ENCODE measurements at regions not wholly inside any gene's neighbourhood (a gene's known extent, or its start where the extent isn't known, plus 50 kb on each side); places are given as distances from the start of the nearest gene placed in this dataset.

- Histone ChIP-seq H3K27me3 (ENCODE audit: control insufficient read depth in 3 of 3, insufficient read depth in 3 of 3, low read length in 3 of 3) (no peaks in the 10 kb centered on the region), H3K9me3 (ENCODE audit: control insufficient read depth in 2 of 2, insufficient read depth in 1 of 2, low read depth in 1 of 2, low read length in 1 of 2) (no peaks in the 10 kb centered on the region), H3K4me1 (ENCODE audit: control insufficient read depth in 3 of 3, insufficient read depth in 2 of 3, low read depth in 1 of 3, low read length in 2 of 3) (no peaks in the 10 kb centered on the region), H3K36me3 (ENCODE audit: control insufficient read depth in 3 of 3, insufficient read depth in 2 of 3, low read depth in 1 of 3, low read length in 3 of 3) (no peaks in the 10 kb centered on the region), H3K27ac (ENCODE audit: low read depth in 1 of 3, low read length in 2 of 3) (no peak overlapping the region), H3K4me3 (ENCODE audit: low read depth in 1 of 3, low read length in 3 of 3) (no peak overlapping the region)
- no peak for FAIRE-seq
- DNase-seq: no peak
- 46 to 58% (median 52%) methylated on average over 4 of the region's 4 CpGs for WGBS, 3 donors
These were observed 451.3 kb downstream of the NTRK3 start for GRCh38 chr15:87805117-87805820.

- FAIRE-seq (no peak), DNase-seq (no peak)
- Histone ChIP-seq H3K27me3 (ENCODE audit: control insufficient read depth in 3 of 3, insufficient read depth in 3 of 3, low read length in 3 of 3) (no peaks in the 10 kb centered on the region), H3K27ac (ENCODE audit: low read depth in 1 of 3, low read length in 2 of 3) (no peak overlapping the region), H3K9me3 (ENCODE audit: control insufficient read depth in 2 of 2, insufficient read depth in 1 of 2, low read depth in 1 of 2, low read length in 1 of 2) (no peaks in the 10 kb centered on the region), H3K4me3 (ENCODE audit: low read depth in 1 of 3, low read length in 3 of 3) (no peak overlapping the region), H3K4me1 (ENCODE audit: control insufficient read depth in 3 of 3, insufficient read depth in 2 of 3, low read depth in 1 of 3, low read length in 2 of 3) (no peaks in the 10 kb centered on the region), H3K36me3 (ENCODE audit: control insufficient read depth in 3 of 3, insufficient read depth in 2 of 3, low read depth in 1 of 3, low read length in 3 of 3) (no peaks in the 10 kb centered on the region)
These were observed 452.1 kb downstream of the NTRK3 start for GRCh38 chr15:87804451-87804850.

GRCh38 chr15:87799838-87800237 lies 456.7 kb downstream of the NTRK3 start:
- WGBS, 3 donors: 16 to 67% (median 30%) methylated on average over 2 of the region's 2 CpGs
- no peaks in the 10 kb centered on the region for H3K27me3 ChIP-seq (ENCODE audit: control insufficient read depth in 3 of 3, insufficient read depth in 3 of 3, low read length in 3 of 3)
- FAIRE-seq: no peak

GRCh38 chr15:87799428-87799827 lies 457.1 kb downstream of the NTRK3 start:
- Histone ChIP-seq H3K27me3 (ENCODE audit: control insufficient read depth in 3 of 3, insufficient read depth in 3 of 3, low read length in 3 of 3) (no peaks in the 10 kb centered on the region), H3K9me3 (ENCODE audit: control insufficient read depth in 2 of 2, insufficient read depth in 1 of 2, low read depth in 1 of 2, low read length in 1 of 2) (no peaks in the 10 kb centered on the region), H3K27ac (ENCODE audit: low read depth in 1 of 3, low read length in 2 of 3) (no peak overlapping the region), H3K4me3 (ENCODE audit: low read depth in 1 of 3, low read length in 3 of 3) (no peak overlapping the region), H3K4me1 (ENCODE audit: control insufficient read depth in 3 of 3, insufficient read depth in 2 of 3, low read depth in 1 of 3, low read length in 2 of 3) (no peaks in the 10 kb centered on the region), H3K36me3 (ENCODE audit: control insufficient read depth in 3 of 3, insufficient read depth in 2 of 3, low read depth in 1 of 3, low read length in 3 of 3) (no peaks in the 10 kb centered on the region)
- FAIRE-seq (no peak), DNase-seq (no peak)
- WGBS, 3 donors: 74 to 85% (median 75%) methylated on average over 3 of the region's 3 CpGs

More at GRCh38 chr15:87799838-87800237, 456.7 kb downstream of the NTRK3 start:
- no peak overlapping the region for H3K4me3 ChIP-seq (ENCODE audit: low read depth in 1 of 3, low read length in 3 of 3)
- no peak overlapping the region for H3K27ac ChIP-seq (ENCODE audit: low read depth in 1 of 3, low read length in 2 of 3)
- H3K9me3 ChIP-seq (ENCODE audit: control insufficient read depth in 2 of 2, insufficient read depth in 1 of 2, low read depth in 1 of 2, low read length in 1 of 2): no peaks in the 10 kb centered on the region
- no peaks in the 10 kb centered on the region for H3K4me1 ChIP-seq (ENCODE audit: control insufficient read depth in 3 of 3, insufficient read depth in 2 of 3, low read depth in 1 of 3, low read length in 2 of 3)
- DNase-seq: no peak
- no peaks in the 10 kb centered on the region for H3K36me3 ChIP-seq (ENCODE audit: control insufficient read depth in 3 of 3, insufficient read depth in 2 of 3, low read depth in 1 of 3, low read length in 3 of 3)

GRCh38 chr15:87793725-87794124 lies 462.8 kb downstream of the NTRK3 start:
- FAIRE-seq: no peak
- DNase-seq: no peak
- no peaks in the 10 kb centered on the region for H3K4me1 ChIP-seq (ENCODE audit: control insufficient read depth in 3 of 3, insufficient read depth in 2 of 3, low read depth in 1 of 3, low read length in 2 of 3)
- no peak overlapping the region for H3K4me3 ChIP-seq (ENCODE audit: low read depth in 1 of 3, low read length in 3 of 3)
- WGBS, 3 donors: 72 to 86% (median 74%) methylated on average over 4 of the region's 4 CpGs
- no peak overlapping the region for H3K27ac ChIP-seq (ENCODE audit: low read depth in 1 of 3, low read length in 2 of 3)
- H3K9me3 ChIP-seq (ENCODE audit: control insufficient read depth in 2 of 2, insufficient read depth in 1 of 2, low read depth in 1 of 2, low read length in 1 of 2): no peaks in the 10 kb centered on the region
- no peaks in the 10 kb centered on the region for H3K36me3 ChIP-seq (ENCODE audit: control insufficient read depth in 3 of 3, insufficient read depth in 2 of 3, low read depth in 1 of 3, low read length in 3 of 3)
- no peaks in the 10 kb centered on the region for H3K27me3 ChIP-seq (ENCODE audit: control insufficient read depth in 3 of 3, insufficient read depth in 3 of 3, low read length in 3 of 3)

- Histone ChIP-seq H3K4me1 (ENCODE audit: control insufficient read depth in 3 of 3, insufficient read depth in 2 of 3, low read depth in 1 of 3, low read length in 2 of 3) (no peaks in the 10 kb centered on the region), H3K27me3 (ENCODE audit: control insufficient read depth in 3 of 3, insufficient read depth in 3 of 3, low read length in 3 of 3) (no peaks in the 10 kb centered on the region), H3K4me3 (ENCODE audit: low read depth in 1 of 3, low read length in 3 of 3) (no peak overlapping the region), H3K27ac (ENCODE audit: low read depth in 1 of 3, low read length in 2 of 3) (no peak overlapping the region), H3K9me3 (ENCODE audit: control insufficient read depth in 2 of 2, insufficient read depth in 1 of 2, low read depth in 1 of 2, low read length in 1 of 2) (no peaks in the 10 kb centered on the region), H3K36me3 (ENCODE audit: control insufficient read depth in 3 of 3, insufficient read depth in 2 of 3, low read depth in 1 of 3, low read length in 3 of 3) (no peaks in the 10 kb centered on the region)
- DNase-seq (no peak), FAIRE-seq (no peak)
- WGBS, 3 donors: 46 to 49% (median 47%) methylated on average over 6 of the region's 6 CpGs
These were observed 464.1 kb downstream of the NTRK3 start for GRCh38 chr15:87792250-87793040.

- H3K36me3 ChIP-seq (ENCODE audit: control insufficient read depth in 3 of 3, insufficient read depth in 2 of 3, low read depth in 1 of 3, low read length in 3 of 3): no peaks in the 10 kb centered on the region
- H3K27me3 ChIP-seq (ENCODE audit: control insufficient read depth in 3 of 3, insufficient read depth in 3 of 3, low read length in 3 of 3): no peaks in the 10 kb centered on the region
- no peaks in the 10 kb centered on the region for H3K4me1 ChIP-seq (ENCODE audit: control insufficient read depth in 3 of 3, insufficient read depth in 2 of 3, low read depth in 1 of 3, low read length in 2 of 3)
- no peak overlapping the region for H3K27ac ChIP-seq (ENCODE audit: low read depth in 1 of 3, low read length in 2 of 3)
- no peak for FAIRE-seq
- no peak for DNase-seq
- no peak overlapping the region for H3K4me3 ChIP-seq (ENCODE audit: low read depth in 1 of 3, low read length in 3 of 3)
- 42% methylated on average over 5 of the region's 5 CpGs for WGBS, 3 donors
- H3K9me3 ChIP-seq (ENCODE audit: control insufficient read depth in 2 of 2, insufficient read depth in 1 of 2, low read depth in 1 of 2, low read length in 1 of 2): no peaks in the 10 kb centered on the region
These were observed 474.4 kb downstream of the NTRK3 start for GRCh38 chr15:87781959-87782625.

GRCh38 chr15:87779746-87780145 lies 476.8 kb downstream of the NTRK3 start:
- H3K4me1 ChIP-seq (ENCODE audit: control insufficient read depth in 3 of 3, insufficient read depth in 2 of 3, low read depth in 1 of 3, low read length in 2 of 3): no peaks in the 10 kb centered on the region
- H3K9me3 ChIP-seq (ENCODE audit: control insufficient read depth in 2 of 2, insufficient read depth in 1 of 2, low read depth in 1 of 2, low read length in 1 of 2): no peaks in the 10 kb centered on the region
- no peaks in the 10 kb centered on the region for H3K36me3 ChIP-seq (ENCODE audit: control insufficient read depth in 3 of 3, insufficient read depth in 2 of 3, low read depth in 1 of 3, low read length in 3 of 3)
- H3K27ac ChIP-seq (ENCODE audit: low read depth in 1 of 3, low read length in 2 of 3): no peak overlapping the region
- no peaks in the 10 kb centered on the region for H3K27me3 ChIP-seq (ENCODE audit: control insufficient read depth in 3 of 3, insufficient read depth in 3 of 3, low read length in 3 of 3)
- WGBS, 3 donors: 88 to 92% (median 92%) methylated on average over 5 of the region's 5 CpGs
- no peak overlapping the region for H3K4me3 ChIP-seq (ENCODE audit: low read depth in 1 of 3, low read length in 3 of 3)
- no peak for DNase-seq
- FAIRE-seq: no peak
